Right lung (tissue), 2 donors: ENCODE measurements at regions not wholly inside any gene's neighbourhood (a gene's known extent, or its start where the extent isn't known, plus 50 kb on each side); places are given as distances from the start of the nearest gene placed in this dataset.

Experiments used
- DNase-seq, 2 donors: peaks; one replicate each; pipeline ENCODE4 v3.0.0-alpha.2; 2013

- no peak for DNase-seq
These were observed 224.9 kb upstream of the ZNF717 start for GRCh38 chr3:76010252-76010651.

- DNase-seq = no peak
These were observed 225.8 kb upstream of the ZNF717 start for GRCh38 chr3:76011121-76011520.

GRCh38 chr3:76015496-76015895, 230.1 kb upstream of the ZNF717 start:
- DNase-seq = no peak

- no peak for DNase-seq
These were observed 230.8 kb upstream of the ZNF717 start for GRCh38 chr3:76016111-76016510.

GRCh38 chr3:76016769-76017439, 231.6 kb upstream of the ZNF717 start:
- no peak for DNase-seq

GRCh38 chr3:76021376-76021775, 236.0 kb upstream of the ZNF717 start:
- no peak for DNase-seq

GRCh38 chr3:76024640-76025039, 239.3 kb upstream of the ZNF717 start:
- DNase-seq = no peak

- DNase-seq = no peak
These were observed 240.2 kb upstream of the ZNF717 start for GRCh38 chr3:76025561-76025960.

- no peak for DNase-seq
These were observed 241.0 kb upstream of the ZNF717 start for GRCh38 chr3:76026379-76026778.

- no peak for DNase-seq
These were observed 243.4 kb upstream of the ZNF717 start for GRCh38 chr3:76028774-76029173.

- DNase-seq = no peak
These were observed 249.3 kb upstream of the ZNF717 start for GRCh38 chr3:76034649-76035048.

- DNase-seq = no peak
These were observed 249.8 kb upstream of the ZNF717 start for GRCh38 chr3:76035117-76035516.

GRCh38 chr3:76038949-76039348, 253.6 kb upstream of the ZNF717 start:
- DNase-seq = no peak

- no peak for DNase-seq
These were observed 254.1 kb upstream of the ZNF717 start for GRCh38 chr3:76039431-76039830.

- DNase-seq = no peak
These were observed 255.6 kb upstream of the ZNF717 start for GRCh38 chr3:76040946-76041345.

GRCh38 chr3:76043746-76044145, 258.4 kb upstream of the ZNF717 start:
- DNase-seq = no peak

- DNase-seq = peak in 1 of 2 donors; percentile 13
These were observed 259.6 kb upstream of the ZNF717 start for GRCh38 chr3:76044601-76045600.

GRCh38 chr3:76047368-76047767, 262.0 kb upstream of the ZNF717 start:
- no peak for DNase-seq

GRCh38 chr3:76049776-76050175, 264.4 kb upstream of the ZNF717 start:
- no peak for DNase-seq

- no peak for DNase-seq
These were observed 265.8 kb upstream of the ZNF717 start for GRCh38 chr3:76051145-76051544.

- no peak for DNase-seq
These were observed 269.1 kb upstream of the ZNF717 start for GRCh38 chr3:76054404-76054803.

GRCh38 chr3:76061654-76062053, 276.3 kb upstream of the ZNF717 start:
- DNase-seq = no peak

GRCh38 chr3:76063019-76063418, 277.7 kb upstream of the ZNF717 start:
- DNase-seq = no peak
